GM21737 (cell line): ENCODE measurements at regions not wholly inside any gene's neighbourhood (a gene's known extent, or its start where the extent isn't known, plus 50 kb on each side); places are given as distances from the start of the nearest gene placed in this dataset.

Source experiments
- ATAC-seq: cut with Tn5 transposase; IDR thresholded peaks from one replicate; pipeline ENCODE4 v1.9.1; 2021; ENCODE audit warnings: mild to moderate bottlenecking, moderate library complexity; ENCODE audit not compliant: unreplicated experiment

DNA sequence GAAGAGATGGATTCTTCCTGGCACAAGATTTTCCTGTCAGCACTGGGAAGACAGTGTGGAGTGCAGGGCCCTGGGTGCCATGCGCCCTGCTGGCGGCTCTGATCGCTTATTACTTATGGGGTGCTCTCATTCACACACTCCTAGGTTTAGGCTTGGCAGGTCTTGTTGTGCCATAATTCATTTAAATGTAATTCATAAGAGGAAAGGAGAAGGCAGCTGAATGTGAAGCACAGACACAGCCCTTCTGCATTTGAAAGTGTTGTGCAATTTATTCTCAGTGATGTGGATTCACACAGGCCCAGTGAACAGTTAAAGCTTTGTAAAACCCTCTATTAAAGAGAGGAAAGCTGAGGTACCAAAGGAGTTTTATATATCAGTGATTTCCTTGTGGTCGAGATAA is 249.7 kb downstream of the C4orf33 start:
- ATAC-seq, result no peak

DNA sequence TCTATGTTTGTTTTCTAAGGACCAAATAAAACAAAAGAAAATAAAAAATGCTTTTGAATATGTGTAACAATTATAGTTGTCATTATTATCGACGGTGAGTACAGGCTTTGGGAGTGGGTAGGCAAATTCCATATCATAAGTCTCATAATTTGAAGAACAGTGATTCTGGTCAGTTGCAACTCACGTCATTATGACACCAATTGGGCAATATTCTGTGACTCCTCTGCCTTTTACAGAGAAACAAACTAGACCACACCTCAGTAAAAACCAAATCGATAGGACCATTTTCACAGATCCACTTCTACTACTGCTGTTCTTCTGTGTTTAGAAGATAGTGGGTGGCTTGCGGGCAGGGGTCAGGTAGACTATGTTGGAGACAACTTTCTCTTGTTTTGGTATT is 250.1 kb downstream of the C4orf33 start:
- no peak for ATAC-seq

DNA sequence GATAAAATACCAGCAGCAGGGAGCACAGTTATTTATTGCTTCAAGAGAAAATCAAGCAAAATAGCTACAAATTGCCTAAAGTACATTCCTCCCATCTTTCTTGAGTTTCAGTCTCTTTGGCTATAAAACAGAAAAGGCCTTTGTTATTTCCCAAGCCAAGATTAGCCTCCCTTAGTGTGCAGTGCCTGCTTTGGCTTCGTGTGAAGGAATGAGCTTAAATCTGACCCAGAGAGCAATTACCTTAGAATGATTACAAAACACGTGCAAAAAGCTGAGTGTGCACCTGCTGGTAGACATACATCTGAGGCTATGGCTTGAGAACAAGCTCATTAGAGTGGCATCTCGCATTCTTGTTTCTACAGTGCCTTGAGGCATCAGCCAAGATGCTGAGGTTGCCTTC is 250.8 kb downstream of the C4orf33 start:
- no peak for ATAC-seq

- ATAC-seq, result no peak
These were observed 255.1 kb downstream of the C4orf33 start for GRCh38 chr4:129350834-129351721.

GRCh38 chr4:129352480-129352879 is 256.5 kb downstream of the C4orf33 start:
- no peak for ATAC-seq

GRCh38 chr4:129353490-129353889 is 257.5 kb downstream of the C4orf33 start:
- ATAC-seq, result no peak

- ATAC-seq, result no peak
These were observed 259.1 kb downstream of the C4orf33 start for GRCh38 chr4:129355031-129355430.

DNA sequence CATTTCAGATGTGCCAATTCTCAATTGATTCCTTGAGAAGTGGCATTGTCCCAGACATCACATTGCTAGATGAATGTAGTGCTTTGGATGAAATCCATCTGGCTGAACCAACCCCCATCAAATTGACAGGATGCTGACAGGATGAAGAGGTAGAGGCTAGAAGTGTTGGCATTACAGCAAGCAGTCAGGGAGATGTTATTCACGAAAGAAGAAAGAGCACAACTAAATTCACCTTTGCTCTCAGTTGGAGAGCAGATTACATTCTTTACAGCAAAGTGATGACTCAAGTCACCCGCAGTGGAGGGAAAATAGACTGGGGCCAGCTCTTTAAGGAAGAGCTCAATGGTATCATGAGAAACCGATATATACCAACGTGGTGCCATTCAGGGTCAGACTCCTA is 259.6 kb downstream of the C4orf33 start:
- no peak for ATAC-seq

GRCh38 chr4:129358571-129358970 is 262.6 kb downstream of the C4orf33 start:
- ATAC-seq, result no peak

DNA sequence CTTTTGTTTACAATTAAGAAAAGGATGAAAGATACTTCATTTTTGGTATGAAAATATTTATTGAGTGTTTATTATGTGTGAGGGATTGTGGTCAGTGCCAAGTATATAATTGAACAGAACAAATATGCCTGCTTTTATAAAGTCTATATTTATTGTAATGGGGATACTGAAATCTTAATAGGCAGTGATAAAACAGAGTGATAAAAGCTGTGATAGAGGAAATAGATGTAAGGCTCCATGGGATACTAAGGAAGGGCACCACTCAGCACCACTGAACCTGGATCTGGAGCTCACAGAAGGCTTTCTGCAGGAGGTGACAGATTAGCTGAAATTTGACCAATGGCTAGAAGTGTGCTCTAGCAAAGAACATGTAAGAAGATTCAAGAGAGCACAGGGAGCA is 263.5 kb downstream of the C4orf33 start:
- no peak for ATAC-seq

- no peak for ATAC-seq
These were observed 266.8 kb downstream of the C4orf33 start for GRCh38 chr4:129362691-129363274.

- no peak for ATAC-seq
These were observed 268.9 kb downstream of the C4orf33 start for GRCh38 chr4:129364747-129365452.

GRCh38 chr4:129369361-129370010 is 273.5 kb downstream of the C4orf33 start:
- ATAC-seq, result no peak

GRCh38 chr4:129371065-129371464 is 275.1 kb downstream of the C4orf33 start:
- no peak for ATAC-seq

GRCh38 chr4:129371926-129372325 is 276.0 kb downstream of the C4orf33 start:
- no peak for ATAC-seq

GRCh38 chr4:129377131-129377845 is 281.3 kb downstream of the C4orf33 start:
- no peak for ATAC-seq

GRCh38 chr4:129378364-129378763 is 282.4 kb downstream of the C4orf33 start:
- ATAC-seq, result no peak

- ATAC-seq, result no peak
These were observed 283.5 kb downstream of the C4orf33 start for GRCh38 chr4:129379429-129379828.

GRCh38 chr4:129384974-129385373 is 289.0 kb downstream of the C4orf33 start:
- ATAC-seq, result no peak

DNA sequence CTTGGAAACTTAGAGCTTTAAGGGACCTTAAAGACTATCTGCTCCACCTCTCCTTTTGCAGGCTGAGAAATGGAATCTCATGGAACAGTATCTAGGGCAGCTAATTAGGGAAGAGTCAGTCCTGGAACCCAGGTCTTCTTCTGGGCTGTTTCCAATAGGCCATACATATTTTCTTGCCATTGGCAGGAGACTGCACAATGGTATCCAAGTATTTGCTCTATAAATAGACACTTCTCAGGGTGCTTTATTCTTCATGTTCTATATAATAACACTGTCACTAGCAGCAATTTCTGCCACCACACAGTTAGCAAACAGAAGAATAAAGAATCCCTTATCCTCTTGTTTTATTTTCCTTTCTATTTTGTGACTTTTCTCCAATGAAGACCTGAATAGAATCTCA is 291.7 kb downstream of the C4orf33 start:
- no peak for ATAC-seq

DNA sequence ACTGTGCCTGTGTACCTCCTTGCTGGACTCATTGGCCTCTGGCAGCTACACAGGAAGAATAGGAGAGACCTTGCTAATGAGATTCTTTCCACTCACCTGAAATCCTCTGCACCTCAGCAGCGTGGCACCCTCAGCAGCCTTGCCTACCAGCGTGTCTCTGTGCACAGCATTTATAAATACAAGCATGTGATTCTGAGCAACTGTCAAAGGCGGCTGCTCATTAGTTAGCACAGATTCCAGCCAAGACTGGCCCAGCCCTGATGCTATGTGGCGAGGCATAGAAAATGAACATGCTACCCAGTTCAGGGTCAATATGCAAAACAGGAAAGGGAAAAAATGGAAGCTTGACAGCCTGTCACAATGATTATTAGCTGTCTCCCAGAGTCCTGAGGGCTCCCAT is 298.0 kb downstream of the C4orf33 start:
- no peak for ATAC-seq
